CD4-positive, alpha-beta T cell (primary cell): ENCODE measurements at regions not wholly inside any gene's neighbourhood (a gene's known extent, or its start where the extent isn't known, plus 50 kb on each side); places are given as distances from the start of the nearest gene placed in this dataset.

Experiments
- ATAC-seq: fragments of 200-7000 bp; cut with Tn5 transposase; one replicate; pipeline ENCODE4 v1.10.0; 2022; ENCODE audit warnings: mild to moderate bottlenecking; ENCODE audit not compliant: poor library complexity
- CTCF ChIA-PET: fragments of 350-600 bp; sonication (Branson Sonifier 250); formaldehyde crosslinking; loops from one replicate; lab custom pipeline; 2021; ENCODE audit warnings: antibody characterized with exemption, inconsistent platforms; lab: Charles Lee
- POLR2A ChIA-PET: fragments of 350-600 bp; sonication (Branson Sonifier 250); formaldehyde crosslinking; loops from one replicate; lab custom pipeline; 2021; ENCODE audit warnings: antibody characterized with exemption, inconsistent platforms; lab: Charles Lee
- DNase-seq, 14 experiments: peaks; one replicate each; pipeline ENCODE4 v3.0.0-alpha.2; 2013 to 2020; ENCODE audit warnings: mixed read lengths in 2 of 14
- H3K27ac ChIP-seq, 2 donors: one replicate each; pipeline versions ENCODE4 v1.5.1 to v1.7.0; 2013; ENCODE audit warnings: low read length in 2 of 2, low read depth in 1 of 2, mild to moderate bottlenecking in 1 of 2
- H3K27me3 ChIP-seq, 2 experiments: 1 replicate in 1 of 2; 2 replicates in 1 of 2; pipeline versions ENCODE4 v1.6.1 to v1.7.0; 2013; ENCODE audit warnings: low read length in 2 of 2, control low read depth in 1 of 2, mild to moderate bottlenecking in 1 of 2, moderate library complexity in 1 of 2; ENCODE audit not compliant: insufficient read depth in 2 of 2, control insufficient read depth in 1 of 2
- H3K36me3 ChIP-seq: one replicate; pipeline ENCODE4 v1.6.1; 2013; ENCODE audit warnings: low read length, control low read depth; ENCODE audit not compliant: insufficient read depth
- H3K4me1 ChIP-seq: one replicate; pipeline ENCODE4 v1.6.1; 2013; ENCODE audit warnings: low read length, control low read depth; ENCODE audit not compliant: insufficient read depth
- H3K4me3 ChIP-seq: one replicate; pipeline ENCODE4 v1.5.1; 2013; ENCODE audit warnings: mild to moderate bottlenecking, low read length, moderate library complexity
- H3K9me3 ChIP-seq, 2 experiments: 1 replicate in 1 of 2; 2 replicates in 1 of 2; pipeline versions ENCODE4 v1.6.1 to v1.7.0; 2013; ENCODE audit warnings: low read length in 2 of 2, mild to moderate bottlenecking in 2 of 2, control low read depth in 1 of 2, moderate library complexity in 1 of 2; ENCODE audit not compliant: control insufficient read depth in 1 of 2, insufficient read depth in 1 of 2
- H3K27ac Mint-ChIP-seq: one replicate; pipeline ENCODE4 v1.8.0; 2020; ENCODE audit warnings: mixed read lengths
- H3K27me3 Mint-ChIP-seq: one replicate; pipeline ENCODE4 v1.8.0; 2021; ENCODE audit warnings: mixed read lengths
- H3K36me3 Mint-ChIP-seq: one replicate; pipeline ENCODE4 v1.8.0; 2021; ENCODE audit warnings: low read depth, mixed read lengths
- H3K4me1 Mint-ChIP-seq: one replicate; pipeline ENCODE4 v1.8.0; 2021; ENCODE audit warnings: low read depth, mixed read lengths
- H3K4me3 Mint-ChIP-seq: one replicate; pipeline ENCODE4 v1.8.0; 2020; ENCODE audit warnings: mild to moderate bottlenecking, mixed read lengths
- H3K9me3 Mint-ChIP-seq: one replicate; pipeline ENCODE4 v1.8.0; 2020; ENCODE audit warnings: mixed read lengths
- CTCF ChIP-seq: fragments of 200-600 bp; IDR thresholded peaks from one replicate; pipeline ENCODE4 v1.8.0; 2022; ENCODE audit warnings: antibody characterized with exemption, mild to moderate bottlenecking
- intact Hi-C, 2 experiments: fragments of 100-400 bp; cut with DNase I in 1 of 2; cut with micrococcal nuclease in 1 of 2; formaldehyde crosslinking; loops; one replicate each; pipeline versions ENCODE4 v1.15.1 to v1.9.0; 2023 to 2025; cut with DNase I, micrococcal nuclease

- H3K4me1 Mint-ChIP-seq, result no peaks in the 10 kb centered on the region
These were observed 292.8 kb upstream of the TMC3 start for GRCh38 chr15:81666839-81667238.

GRCh38 chr15:81660976-81661375, 287.0 kb upstream of the TMC3 start:
- intact Hi-C loops, result no loop called here
- POLR2A ChIA-PET, result no interaction called here
- H3K27ac Mint-ChIP-seq, result no peak overlapping the region
- H3K4me1 ChIP-seq, result no peaks in the 10 kb centered on the region
- H3K27me3 Mint-ChIP-seq, result peaks cover 4% of the 10 kb centered on the region
- H3K9me3 ChIP-seq, result no peaks in the 10 kb centered on the region
- no peak overlapping the region for H3K4me3 ChIP-seq
- no peaks in the 10 kb centered on the region for H3K36me3 Mint-ChIP-seq
- H3K9me3 Mint-ChIP-seq, result no peaks in the 10 kb centered on the region
- no peaks in the 10 kb centered on the region for H3K4me1 Mint-ChIP-seq
- H3K4me3 Mint-ChIP-seq, result no peak overlapping the region
- no peak for TF ChIP-seq CTCF
- H3K27me3 ChIP-seq, result no peaks in the 10 kb centered on the region
- CTCF ChIA-PET, result no interaction called here
- DNase-seq (no peak), ATAC-seq (no peak)
- no peak overlapping the region for H3K27ac ChIP-seq
- H3K36me3 ChIP-seq, result no peaks in the 10 kb centered on the region

More at GRCh38 chr15:81666839-81667238, 292.8 kb upstream of the TMC3 start:
- ATAC-seq (no peak), DNase-seq (no peak)
- Mint-ChIP-seq H3K27me3 (peaks cover 4% of the 10 kb centered on the region), H3K36me3 (no peaks in the 10 kb centered on the region), H3K4me3 (no peak overlapping the region), H3K27ac (no peak overlapping the region), H3K9me3 (no peaks in the 10 kb centered on the region)
- POLR2A ChIA-PET, result no interaction called here
- Histone ChIP-seq H3K36me3 (no peaks in the 10 kb centered on the region), H3K27me3 (no peaks in the 10 kb centered on the region), H3K9me3 (no peaks in the 10 kb centered on the region), H3K4me3 (no peak overlapping the region), H3K27ac (no peak overlapping the region), H3K4me1 (no peaks in the 10 kb centered on the region)
- CTCF ChIA-PET, result no interaction called here
- TF ChIP-seq CTCF, result no peak
- intact Hi-C loops, result no loop called here

DNA sequence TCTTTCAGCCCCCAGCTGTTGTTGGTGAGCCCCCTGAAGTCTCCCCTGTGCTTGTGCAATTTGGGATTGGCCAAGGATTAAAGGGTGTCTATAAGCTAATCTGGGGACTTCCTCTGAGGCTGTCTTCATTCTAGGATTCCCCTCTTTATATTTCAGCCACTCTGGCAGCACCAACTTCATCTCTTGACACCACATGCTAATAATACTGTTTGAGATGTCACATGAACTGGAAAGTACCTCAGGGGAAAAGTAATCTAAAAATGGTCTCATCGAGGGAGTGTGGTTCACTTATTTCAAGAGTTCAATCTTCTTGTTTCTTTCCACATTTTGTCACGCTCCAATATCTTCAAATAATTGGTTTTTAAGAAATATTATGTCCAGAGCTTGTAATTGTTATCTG, 279.2 kb upstream of the TMC3 start:
- ATAC-seq, result no peak
- Histone ChIP-seq H3K27ac (no peak overlapping the region), H3K9me3 (peaks cover 0 to 18% of the 10 kb centered on the region in 2 experiments), H3K4me3 (no peak overlapping the region), H3K4me1 (no peaks in the 10 kb centered on the region), H3K27me3 (no peaks in the 10 kb centered on the region), H3K36me3 (no peaks in the 10 kb centered on the region)
- H3K27me3 Mint-ChIP-seq, result no peaks in the 10 kb centered on the region
- no peak overlapping the region for H3K27ac Mint-ChIP-seq
- POLR2A ChIA-PET, result no interaction called here
- no peaks in the 10 kb centered on the region for H3K36me3 Mint-ChIP-seq
- no peak overlapping the region for H3K4me3 Mint-ChIP-seq
- CTCF ChIA-PET, result no interaction called here
- no peak for TF ChIP-seq CTCF
- DNase-seq, result no peak
- peaks cover 3% of the 10 kb centered on the region for H3K9me3 Mint-ChIP-seq
- H3K4me1 Mint-ChIP-seq, result no peaks in the 10 kb centered on the region
- intact Hi-C loops, result no loop called here
